ENCODE measurements at regions not wholly inside any gene's neighbourhood (a gene's known extent, or its start where the extent isn't known, plus 50 kb on each side); places are given as distances from the start of the nearest gene placed in this dataset.

- TF ChIP-seq CTCF (IDR thresholded peaks at IDR 0.05; ENCODE audit: insufficient read depth, low read depth, low read length) = no peak
- H3K4me3 ChIP-seq (ENCODE audit: low read depth, low read length) = no peak overlapping the region
- DNase-seq (ENCODE audit: low read depth) = no peak
These were observed 58.3 kb upstream of the NEUROD6 start for GRCh38 chr7:31398815-31399214.

- no peak for TF ChIP-seq CTCF (IDR thresholded peaks at IDR 0.05; ENCODE audit: insufficient read depth, low read depth, low read length)
- H3K4me3 ChIP-seq (ENCODE audit: low read depth, low read length) = no peak overlapping the region
- DNase-seq (ENCODE audit: low read depth) = no peak
These were observed 66.7 kb upstream of the NEUROD6 start for GRCh38 chr7:31407178-31407676.

GRCh38 chr7:31408140-31408729 is 67.7 kb upstream of the NEUROD6 start:
- TF ChIP-seq CTCF (IDR thresholded peaks at IDR 0.05; ENCODE audit: insufficient read depth, low read depth, low read length) = no peak
- no peak overlapping the region for H3K4me3 ChIP-seq (ENCODE audit: low read depth, low read length)
- DNase-seq (ENCODE audit: low read depth) = peak; percentile 0

- no peak for DNase-seq (ENCODE audit: low read depth)
- TF ChIP-seq CTCF (IDR thresholded peaks at IDR 0.05; ENCODE audit: insufficient read depth, low read depth, low read length) = no peak
These were observed 69.7 kb upstream of the NEUROD6 start for GRCh38 chr7:31410265-31410664.

GRCh38 chr7:31411416-31411815 is 70.9 kb upstream of the NEUROD6 start:
- no peak for DNase-seq (ENCODE audit: low read depth)
- no peak overlapping the region for H3K4me3 ChIP-seq (ENCODE audit: low read depth, low read length)
- TF ChIP-seq CTCF (IDR thresholded peaks at IDR 0.05; ENCODE audit: insufficient read depth, low read depth, low read length) = no peak

More at GRCh38 chr7:31410265-31410664, 69.7 kb upstream of the NEUROD6 start:
- no peak overlapping the region for H3K4me3 ChIP-seq (ENCODE audit: low read depth, low read length)

- DNase-seq (ENCODE audit: low read depth) = no peak
- no peak for TF ChIP-seq CTCF (IDR thresholded peaks at IDR 0.05; ENCODE audit: insufficient read depth, low read depth, low read length)
- no peak overlapping the region for H3K4me3 ChIP-seq (ENCODE audit: low read depth, low read length)
These were observed 73.2 kb upstream of the NEUROD6 start for GRCh38 chr7:31413766-31414165.

GRCh38 chr7:31416381-31416870 is 75.9 kb upstream of the NEUROD6 start:
- no peak for TF ChIP-seq CTCF (IDR thresholded peaks at IDR 0.05; ENCODE audit: insufficient read depth, low read depth, low read length)
- H3K4me3 ChIP-seq (ENCODE audit: low read depth, low read length) = no peak overlapping the region
- no peak for DNase-seq (ENCODE audit: low read depth)
